ENCODE measurements at regions not wholly inside any gene's neighbourhood (a gene's known extent, or its start where the extent isn't known, plus 50 kb on each side); places are given as distances from the start of the nearest gene placed in this dataset.

DNA sequence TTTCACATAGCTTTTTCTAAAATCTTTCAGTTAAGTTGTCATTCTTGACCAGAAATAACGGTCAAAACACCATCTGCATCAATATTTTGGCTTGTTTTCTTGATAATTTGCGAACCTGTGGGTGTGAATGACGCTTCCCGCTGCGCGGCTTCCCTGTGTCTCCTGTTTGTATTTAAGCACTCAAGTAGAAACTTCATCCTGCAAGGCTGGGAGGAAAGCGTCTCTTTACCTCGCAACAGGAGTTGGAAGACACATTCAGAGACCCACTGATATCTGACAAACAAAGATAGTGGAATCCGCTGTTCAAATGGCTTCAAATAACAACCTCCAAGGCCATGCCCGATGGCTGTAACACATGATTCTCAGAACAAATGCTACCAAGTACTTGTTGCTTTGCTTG lies 704.9 kb downstream of the DCDC2C start:
- DNase-seq (ENCODE audit: insufficient read length, low spot score, missing footprints) = no peak
- TF ChIP-seq, protein P1, sequence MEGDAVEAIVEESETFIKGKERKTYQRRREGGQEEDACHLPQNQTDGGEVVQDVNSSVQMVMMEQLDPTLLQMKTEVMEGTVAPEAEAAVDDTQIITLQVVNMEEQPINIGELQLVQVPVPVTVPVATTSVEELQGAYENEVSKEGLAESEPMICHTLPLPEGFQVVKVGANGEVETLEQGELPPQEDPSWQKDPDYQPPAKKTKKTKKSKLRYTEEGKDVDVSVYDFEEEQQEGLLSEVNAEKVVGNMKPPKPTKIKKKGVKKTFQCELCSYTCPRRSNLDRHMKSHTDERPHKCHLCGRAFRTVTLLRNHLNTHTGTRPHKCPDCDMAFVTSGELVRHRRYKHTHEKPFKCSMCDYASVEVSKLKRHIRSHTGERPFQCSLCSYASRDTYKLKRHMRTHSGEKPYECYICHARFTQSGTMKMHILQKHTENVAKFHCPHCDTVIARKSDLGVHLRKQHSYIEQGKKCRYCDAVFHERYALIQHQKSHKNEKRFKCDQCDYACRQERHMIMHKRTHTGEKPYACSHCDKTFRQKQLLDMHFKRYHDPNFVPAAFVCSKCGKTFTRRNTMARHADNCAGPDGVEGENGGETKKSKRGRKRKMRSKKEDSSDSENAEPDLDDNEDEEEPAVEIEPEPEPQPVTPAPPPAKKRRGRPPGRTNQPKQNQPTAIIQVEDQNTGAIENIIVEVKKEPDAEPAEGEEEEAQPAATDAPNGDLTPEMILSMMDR (IDR thresholded peaks at IDR 0.05; ENCODE audit: extremely low read depth, low read depth, low read length) = no peak
- Histone ChIP-seq H3K27me3 (ENCODE audit: insufficient read depth, low read length) (no peaks in the 10 kb centered on the region), H3K9me3 (ENCODE audit: low read depth, low read length) (peaks cover 10% of the 10 kb centered on the region), H3K36me3 (ENCODE audit: insufficient read depth, low read length) (no peaks in the 10 kb centered on the region), H3K79me2 (ENCODE audit: insufficient read depth, low read length) (no peaks in the 10 kb centered on the region), H4K20me1 (ENCODE audit: insufficient read depth, low read length) (no peaks in the 10 kb centered on the region), H3K27ac (ENCODE audit: low read depth, low read length) (no peak overlapping the region), H2AFZ (ENCODE audit: low read length) (no peak overlapping the region), H3K4me3 (ENCODE audit: insufficient read depth, low read length) (no peak overlapping the region), H3K4me2 (ENCODE audit: insufficient read depth, low read length) (no peak overlapping the region), H3K4me1 (ENCODE audit: insufficient read depth, low read length) (no peaks in the 10 kb centered on the region)

DNA sequence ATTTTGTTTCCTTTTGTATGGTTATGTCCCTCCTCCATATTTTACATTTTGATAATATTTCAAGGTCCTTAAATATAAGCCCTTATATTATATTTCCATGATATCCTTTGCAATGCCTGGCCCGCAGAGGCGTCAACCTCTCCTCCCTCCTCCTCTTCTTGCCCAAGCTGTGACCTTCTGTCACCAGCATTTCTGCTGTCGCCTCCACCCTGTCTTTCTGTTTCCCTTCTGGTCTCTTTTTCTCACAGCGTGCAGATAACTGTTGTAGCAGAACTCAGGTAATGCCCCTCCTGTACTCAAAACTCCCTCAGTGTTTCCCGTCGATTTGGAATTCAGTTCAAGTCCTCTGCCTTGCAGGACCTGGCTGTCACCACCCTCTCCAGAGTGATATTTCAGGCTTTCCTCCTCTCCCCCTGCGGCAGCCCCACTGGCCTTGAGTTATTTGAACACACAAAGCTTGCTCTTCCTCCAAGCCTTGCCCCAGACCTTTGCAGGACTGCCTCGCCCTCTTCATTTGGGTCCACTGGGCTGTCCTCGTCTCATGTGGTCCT lies 709.3 kb downstream of the DCDC2C start:
- Histone ChIP-seq H3K36me3 (ENCODE audit: insufficient read depth, low read length) (no peaks in the 10 kb centered on the region), H3K4me1 (ENCODE audit: insufficient read depth, low read length) (no peaks in the 10 kb centered on the region), H3K27ac (ENCODE audit: low read depth, low read length) (no peak overlapping the region), H4K20me1 (ENCODE audit: insufficient read depth, low read length) (no peaks in the 10 kb centered on the region), H3K79me2 (ENCODE audit: insufficient read depth, low read length) (no peaks in the 10 kb centered on the region), H3K9me3 (ENCODE audit: low read depth, low read length) (peaks cover 5% of the 10 kb centered on the region), H3K4me3 (ENCODE audit: insufficient read depth, low read length) (no peak overlapping the region), H3K27me3 (ENCODE audit: insufficient read depth, low read length) (no peaks in the 10 kb centered on the region), H2AFZ (ENCODE audit: low read length) (no peak overlapping the region), H3K4me2 (ENCODE audit: insufficient read depth, low read length) (no peak overlapping the region)
- DNase-seq (ENCODE audit: insufficient read length, low spot score, missing footprints) = no peak
- TF ChIP-seq, protein P1 (IDR thresholded peaks at IDR 0.05; ENCODE audit: extremely low read depth, low read depth, low read length) = no peak

DNA sequence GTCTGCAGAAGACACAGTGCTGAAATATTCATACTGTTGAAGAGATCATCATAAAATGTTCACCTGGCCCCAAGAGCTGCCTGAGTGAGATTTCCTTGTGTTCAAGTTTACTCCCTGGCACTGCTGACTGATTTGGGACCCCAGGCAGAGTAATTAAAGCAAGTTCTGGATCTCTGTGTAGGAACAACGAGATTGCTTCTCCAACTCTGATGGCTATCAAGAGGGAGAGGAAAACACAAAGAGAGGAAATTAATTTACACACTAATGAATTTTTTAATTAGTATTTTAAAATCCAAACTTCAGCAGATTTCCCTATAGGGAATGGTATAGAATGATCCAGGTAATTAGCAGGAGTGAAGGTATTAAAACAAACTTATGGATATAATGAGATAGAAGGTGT lies 711.8 kb downstream of the DCDC2C start:
- no peak overlapping the region for H3K27ac ChIP-seq (ENCODE audit: low read depth, low read length)
- H3K4me3 ChIP-seq (ENCODE audit: insufficient read depth, low read length) = no peak overlapping the region
- TF ChIP-seq, protein P1 (IDR thresholded peaks at IDR 0.05; ENCODE audit: extremely low read depth, low read depth, low read length) = no peak
- no peak for DNase-seq (ENCODE audit: insufficient read length, low spot score, missing footprints)
- no peak overlapping the region for H2AFZ ChIP-seq (ENCODE audit: low read length)
- no peaks in the 10 kb centered on the region for H3K27me3 ChIP-seq (ENCODE audit: insufficient read depth, low read length)
- H3K4me1 ChIP-seq (ENCODE audit: insufficient read depth, low read length) = no peaks in the 10 kb centered on the region
- no peaks in the 10 kb centered on the region for H4K20me1 ChIP-seq (ENCODE audit: insufficient read depth, low read length)
- H3K4me2 ChIP-seq (ENCODE audit: insufficient read depth, low read length) = no peak overlapping the region
- H3K9me3 ChIP-seq (ENCODE audit: low read depth, low read length) = peaks cover 5% of the 10 kb centered on the region
- no peaks in the 10 kb centered on the region for H3K79me2 ChIP-seq (ENCODE audit: insufficient read depth, low read length)
- H3K36me3 ChIP-seq (ENCODE audit: insufficient read depth, low read length) = no peaks in the 10 kb centered on the region

DNA sequence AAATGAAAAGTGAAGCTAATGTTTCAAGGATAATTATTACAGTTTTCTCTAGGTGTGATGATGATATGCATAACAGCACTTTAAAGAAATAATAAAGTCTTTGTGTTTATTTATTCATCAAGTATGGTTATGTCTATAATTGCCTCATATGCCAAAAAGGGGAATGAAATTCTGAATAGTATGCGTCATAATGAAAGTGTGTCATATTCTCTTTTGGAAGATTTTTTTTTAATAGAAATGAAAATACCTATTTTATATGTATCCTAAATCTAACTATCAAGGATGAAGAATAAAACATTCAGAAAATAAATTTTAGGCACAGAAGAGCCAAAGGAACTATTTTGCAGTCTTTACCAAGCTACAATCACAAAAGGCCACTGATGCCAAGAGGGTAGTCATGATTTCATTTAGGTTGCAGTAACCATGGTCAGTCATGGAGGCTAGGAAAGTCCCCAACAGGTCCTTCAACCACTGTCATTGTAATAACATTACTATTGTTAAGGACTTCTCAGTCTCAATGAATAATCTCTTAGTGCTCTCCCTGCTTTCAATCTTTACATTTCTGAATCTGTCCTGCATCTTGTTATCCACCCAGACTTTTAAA lies 712.5 kb downstream of the DCDC2C start:
- DNase-seq (ENCODE audit: insufficient read length, low spot score, missing footprints) = no peak
- Histone ChIP-seq H3K4me1 (ENCODE audit: insufficient read depth, low read length) (no peaks in the 10 kb centered on the region), H3K9me3 (ENCODE audit: low read depth, low read length) (peaks cover 5% of the 10 kb centered on the region), H4K20me1 (ENCODE audit: insufficient read depth, low read length) (no peaks in the 10 kb centered on the region), H3K4me2 (ENCODE audit: insufficient read depth, low read length) (no peak overlapping the region), H3K27me3 (ENCODE audit: insufficient read depth, low read length) (no peaks in the 10 kb centered on the region), H2AFZ (ENCODE audit: low read length) (no peak overlapping the region), H3K79me2 (ENCODE audit: insufficient read depth, low read length) (no peaks in the 10 kb centered on the region), H3K27ac (ENCODE audit: low read depth, low read length) (no peak overlapping the region), H3K36me3 (ENCODE audit: insufficient read depth, low read length) (no peaks in the 10 kb centered on the region), H3K4me3 (ENCODE audit: insufficient read depth, low read length) (no peak overlapping the region)
- TF ChIP-seq, protein P1 (IDR thresholded peaks at IDR 0.05; ENCODE audit: extremely low read depth, low read depth, low read length) = no peak
